ENCODE measurements at regions not wholly inside any gene's neighbourhood (a gene's known extent, or its start where the extent isn't known, plus 50 kb on each side); places are given as distances from the start of the nearest gene placed in this dataset.

- TF ChIP-seq CTCF (IDR thresholded peaks at IDR 0.05; ENCODE audit: low read depth, low read length) (no peak), POLR2A (IDR thresholded peaks at IDR 0.05; ENCODE audit: extremely low read depth, insufficient read length) (no peak), MYC (IDR thresholded peaks at IDR 0.05; ENCODE audit: low read depth, low read length) (no peak), MAX (IDR thresholded peaks at IDR 0.05; ENCODE audit: low read depth, low read length) (no peak)
- no peak overlapping the region for H3K4me3 ChIP-seq (ENCODE audit: low read depth, low read length)
- peak; percentile 21 for DNase-seq (ENCODE audit: low read depth)
Measured at GRCh38 chr1:104380003-104380402, 630.3 kb downstream of the AMY1C start.

DNA sequence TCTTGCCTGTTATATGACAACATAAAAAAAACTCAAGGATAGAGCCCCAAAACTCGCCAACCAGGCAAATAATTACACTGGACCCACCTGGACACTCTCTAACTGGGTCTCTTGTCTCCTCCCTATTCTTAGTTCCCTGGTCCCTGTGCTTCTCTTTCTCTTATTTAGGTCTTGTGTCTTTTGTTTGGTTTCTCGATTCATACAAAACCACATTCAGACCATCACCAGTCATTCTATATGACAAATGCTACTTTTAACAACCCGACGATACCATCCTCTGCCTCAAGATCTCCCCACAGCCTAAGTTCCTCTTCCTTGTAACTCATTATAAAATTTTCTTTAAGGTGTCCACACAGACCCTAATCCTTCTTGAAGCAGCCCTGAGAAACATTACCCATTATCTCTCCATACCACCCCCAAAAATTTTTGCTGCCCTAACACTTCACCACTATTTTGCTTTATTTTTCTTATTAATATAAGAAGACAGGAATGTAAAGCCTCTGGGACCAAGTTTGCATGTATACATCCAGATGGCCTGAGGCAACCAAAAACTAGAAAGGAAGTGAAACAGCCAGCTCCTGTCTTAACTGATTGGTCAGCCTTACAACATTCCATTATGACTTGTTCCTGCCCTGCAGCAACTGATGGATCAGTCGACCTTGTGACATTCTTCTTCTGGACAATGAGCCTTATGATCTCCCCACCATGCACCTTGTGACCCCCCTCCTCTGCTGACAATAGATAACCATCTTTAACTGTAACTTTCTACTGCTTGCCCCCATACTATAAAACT is 638.2 kb downstream of the AMY1C start:
- TF ChIP-seq MYC (IDR thresholded peaks at IDR 0.05; ENCODE audit: low read depth, low read length) (no peak), CTCF (IDR thresholded peaks at IDR 0.05; ENCODE audit: low read depth, low read length) (no peak), MAX (IDR thresholded peaks at IDR 0.05; ENCODE audit: low read depth, low read length) (no peak), POLR2A (IDR thresholded peaks at IDR 0.05; ENCODE audit: extremely low read depth, insufficient read length) (no peak)
- DNase-seq (ENCODE audit: low read depth), result no peak

GRCh38 chr1:104392552-104392951 is 642.9 kb downstream of the AMY1C start:
- no peak for TF ChIP-seq MAX (IDR thresholded peaks at IDR 0.05; ENCODE audit: low read depth, low read length)
- DNase-seq (ENCODE audit: low read depth), result no peak
- H3K4me3 ChIP-seq (ENCODE audit: low read depth, low read length), result no peak overlapping the region

More for the DNA sequence above, 638.2 kb downstream of the AMY1C start:
- no peak overlapping the region for H3K4me3 ChIP-seq (ENCODE audit: low read depth, low read length)

DNA sequence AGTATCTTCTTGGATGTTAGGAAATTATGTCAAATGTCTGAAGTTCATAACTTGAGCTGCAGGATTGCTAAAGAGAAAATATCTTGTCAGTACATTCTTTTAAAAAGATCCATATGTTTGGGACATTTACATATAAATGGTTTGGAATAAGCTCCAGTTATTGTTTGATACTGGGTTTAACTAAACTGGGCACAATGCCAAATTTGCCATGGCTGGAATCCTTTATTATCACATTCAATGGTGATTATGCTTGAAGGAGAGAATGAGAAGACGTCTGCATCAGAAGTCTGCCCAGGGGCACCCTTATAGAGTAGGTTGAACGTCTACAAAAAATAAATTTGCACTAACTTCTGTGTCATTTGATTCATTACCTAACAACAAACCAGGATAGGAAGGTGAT is 652.5 kb downstream of the AMY1C start:
- no peak overlapping the region for H3K4me3 ChIP-seq (ENCODE audit: low read depth, low read length)
- no peak for DNase-seq (ENCODE audit: low read depth)
- TF ChIP-seq CTCF (IDR thresholded peaks at IDR 0.05; ENCODE audit: low read depth, low read length) (no peak), MYC (IDR thresholded peaks at IDR 0.05; ENCODE audit: low read depth, low read length) (no peak), POLR2A (IDR thresholded peaks at IDR 0.05; ENCODE audit: extremely low read depth, insufficient read length) (no peak), MAX (IDR thresholded peaks at IDR 0.05; ENCODE audit: low read depth, low read length) (no peak)

DNA sequence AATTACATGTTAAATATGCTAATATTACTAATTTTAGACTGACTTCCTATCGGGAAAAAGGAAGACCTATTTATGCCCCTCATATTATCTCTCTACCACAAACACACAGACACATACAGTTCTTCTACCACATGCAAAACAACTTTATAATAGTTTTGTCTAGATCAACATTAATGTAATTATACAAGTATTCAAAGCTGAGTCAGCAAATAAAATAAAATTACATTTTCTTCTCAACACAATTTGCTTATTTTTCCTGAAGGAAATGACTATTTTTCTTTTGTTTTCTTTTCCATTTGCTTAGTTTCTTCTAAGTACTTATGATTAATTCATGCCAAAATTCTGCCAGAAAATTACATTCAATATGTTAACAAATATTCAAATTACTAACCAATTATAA is 654.2 kb downstream of the AMY1C start:
- no peak for TF ChIP-seq MYC (IDR thresholded peaks at IDR 0.05; ENCODE audit: low read depth, low read length)
- no peak for TF ChIP-seq MAX (IDR thresholded peaks at IDR 0.05; ENCODE audit: low read depth, low read length)
- TF ChIP-seq CTCF (IDR thresholded peaks at IDR 0.05; ENCODE audit: low read depth, low read length), result no peak
- no peak for TF ChIP-seq POLR2A (IDR thresholded peaks at IDR 0.05; ENCODE audit: extremely low read depth, insufficient read length)
- H3K4me3 ChIP-seq (ENCODE audit: low read depth, low read length), result no peak overlapping the region
- no peak for DNase-seq (ENCODE audit: low read depth)

DNA sequence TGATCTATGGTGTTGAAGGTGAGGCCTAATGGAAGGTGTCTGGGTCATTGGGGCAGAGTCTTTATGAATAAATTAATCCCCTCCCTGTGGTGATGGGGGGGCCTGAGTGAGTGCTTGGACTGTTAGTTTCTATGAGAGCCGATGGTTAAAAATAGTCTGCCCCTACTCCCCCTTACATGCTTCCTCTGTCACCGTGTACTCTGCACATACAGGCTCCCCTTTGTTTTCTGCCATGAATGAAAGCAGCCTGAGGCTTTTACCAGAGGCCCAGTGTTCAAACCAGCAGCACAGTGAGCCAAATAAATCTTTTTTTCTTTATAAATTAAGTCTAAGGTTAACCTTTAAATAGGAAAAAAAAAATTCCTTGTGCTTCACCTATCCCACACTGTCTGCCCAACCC is 657.0 kb downstream of the AMY1C start:
- TF ChIP-seq CTCF (IDR thresholded peaks at IDR 0.05; ENCODE audit: low read depth, low read length), result no peak
- no peak for TF ChIP-seq MYC (IDR thresholded peaks at IDR 0.05; ENCODE audit: low read depth, low read length)
- TF ChIP-seq MAX (IDR thresholded peaks at IDR 0.05; ENCODE audit: low read depth, low read length), result no peak
- no peak for TF ChIP-seq POLR2A (IDR thresholded peaks at IDR 0.05; ENCODE audit: extremely low read depth, insufficient read length)
- no peak for DNase-seq (ENCODE audit: low read depth)
- H3K4me3 ChIP-seq (ENCODE audit: low read depth, low read length), result no peak overlapping the region
